Esophagus muscularis mucosa (tissue), 3 donors: ENCODE measurements at regions not wholly inside any gene's neighbourhood (a gene's known extent, or its start where the extent isn't known, plus 50 kb on each side); places are given as distances from the start of the nearest gene placed in this dataset.

Experiments used
- CTCF ChIP-seq, 3 experiments: fragments of 200-600 bp in 2 of 3; fragments of 450-650 bp in 1 of 3; sonication (generic) in 2 of 3; IDR thresholded peaks; one replicate each; pipeline ENCODE4 v1.5.1; 2017 to 2019; ENCODE audit warnings: antibody characterized with exemption in 3 of 3, mild to moderate bottlenecking in 2 of 3, moderate library complexity in 1 of 3
- POLR2A ChIP-seq: fragments of 450-650 bp; IDR thresholded peaks from one replicate; pipeline ENCODE4 v1.6.1; 2017; ENCODE audit warnings: antibody characterized with exemption, moderate library complexity, mild to moderate bottlenecking, low read depth

GRCh38 chr3:124592658-124593441 lies 137.4 kb upstream of the UMPS start:
- no peak for TF ChIP-seq CTCF (IDR thresholded peaks at IDR 0.05)
- TF ChIP-seq POLR2A = no peak
